K562 (cell line): ENCODE measurements at regions not wholly inside any gene's neighbourhood (a gene's known extent, or its start where the extent isn't known, plus 50 kb on each side); places are given as distances from the start of the nearest gene placed in this dataset.

Experiments used
- ATAC-seq: fragments of 200-7000 bp; cut with Tn5 transposase; 3 replicates; pipeline ENCODE4 v1.9.1; 2020; ENCODE audit warnings: moderate library complexity
- BruUV-seq: library from RNA; stranded (reverse); fragments of 400-500 nt; replicated peaks from 2 replicates; lab custom pipeline; 2021; lab: Mats Ljungman, UMichigan
- CTCF ChIA-PET: fragments of 300-600 bp; formaldehyde crosslinking; extraction: SDS; loops from one replicate; lab custom pipeline; 2021; ENCODE audit warnings: low intra/inter-chr PET ratio; lab: Yijun Ruan, JAX
- POLR2A ChIA-PET: fragments of 300-600, 350-650 bp; sonication (Branson Sonifier 250); formaldehyde crosslinking; extraction: SDS; loops from one replicate; lab custom pipeline; 2021; ENCODE audit warnings: antibody characterized with exemption, inconsistent platforms; lab: Yijun Ruan, JAX
- DNase-seq, 4 experiments: peaks; one replicate each; pipeline versions ENCODE4 v3.0.0 to v3.0.0-alpha.2; 2011 to 2018; ENCODE audit warnings: low spot score in 3 of 4, mixed read lengths in 3 of 4; ENCODE audit errors: extremely low read depth in 1 of 4
- FAIRE-seq: peaks from 2 replicates; lab custom pipeline; 2011; peaks lifted over from hg19 to GRCh38; lab: Jason Lieb, UNC
- H2AFZ ChIP-seq: 2 replicates; pipeline ENCODE4 v1.6.0; 2011; ENCODE audit warnings: low read depth, low read length, control low read depth, inconsistent platforms
- H3K27ac ChIP-seq: fragments of 200-600 bp; 3 replicates; pipeline ENCODE4 v1.8.0; 2011; ENCODE audit warnings: low read depth, mild to moderate bottlenecking, control low read depth, inconsistent platforms, low read length, moderate library complexity, mixed read lengths; ENCODE audit errors: extremely low read depth
- H3K27me3 ChIP-seq, 2 experiments: fragments of 300-600 bp in 1 of 2; 2 replicates in 1 of 2; 3 replicates in 1 of 2; pipeline versions ENCODE4 v1.6.0 to v1.8.0; 2011; ENCODE audit warnings: inconsistent platforms in 2 of 2, low read length in 2 of 2, mild to moderate bottlenecking in 1 of 2, mixed read lengths in 1 of 2, moderate library complexity in 1 of 2; ENCODE audit not compliant: control insufficient read depth in 2 of 2, insufficient read depth in 2 of 2
- H3K36me3 ChIP-seq: fragments of 300-600 bp; 3 replicates; pipeline ENCODE4 v1.8.0; 2011; ENCODE audit warnings: mild to moderate bottlenecking, low read length, inconsistent platforms; ENCODE audit not compliant: control insufficient read depth, insufficient read depth
- H3K4me1 ChIP-seq, 2 experiments: fragments of 200-600 bp in 1 of 2; replicated peaks in 1 of 2; 2 replicates in 1 of 2; 3 replicates in 1 of 2; pipeline versions ENCODE4 v1.5.1 to v1.8.0; 2011; ENCODE audit warnings: inconsistent platforms in 2 of 2, low read length in 2 of 2, mild to moderate bottlenecking in 1 of 2, mixed read lengths in 1 of 2, moderate library complexity in 1 of 2; ENCODE audit not compliant: control insufficient read depth in 2 of 2, insufficient read depth in 2 of 2
- H3K4me2 ChIP-seq: 2 replicates; pipeline ENCODE4 v1.6.1; 2011; ENCODE audit warnings: low read length, control low read depth, inconsistent platforms, mixed read lengths; ENCODE audit not compliant: insufficient read depth
- H3K4me3 ChIP-seq: fragments of 200-600 bp; sonication (generic), shearing (Covaris generic); 2 replicates; pipeline ENCODE4 v1.5.1; 2016; ENCODE audit warnings: control low read depth, inconsistent platforms
- H3K79me2 ChIP-seq: fragments of 200-600 bp; 3 replicates; pipeline ENCODE4 v1.8.0; 2011; ENCODE audit warnings: low read length, inconsistent platforms; ENCODE audit not compliant: control insufficient read depth, insufficient read depth
- H3K9ac ChIP-seq, 2 experiments: 2 replicates each; pipeline versions ENCODE4 v1.6.0 to v1.6.1; 2011; ENCODE audit warnings: low read depth in 2 of 2, low read length in 2 of 2, control low read depth in 1 of 2, inconsistent platforms in 1 of 2, mild to moderate bottlenecking in 1 of 2, mixed read lengths in 1 of 2; ENCODE audit not compliant: insufficient read depth in 1 of 2
- H3K9me1 ChIP-seq: one replicate; pipeline ENCODE4 v1.6.0; 2011; ENCODE audit warnings: inconsistent platforms, mild to moderate bottlenecking, low read length, moderate library complexity; ENCODE audit not compliant: control insufficient read depth, insufficient read depth
- H3K9me3 ChIP-seq: replicated peaks from 2 replicates; pipeline ENCODE4 v1.5.1; 2011; ENCODE audit warnings: low read depth, low read length, inconsistent platforms; ENCODE audit not compliant: control insufficient read depth, insufficient read depth
- H4K20me1 ChIP-seq: replicated peaks from 2 replicates; pipeline ENCODE4 v1.6.1; 2011; ENCODE audit warnings: low read length, inconsistent platforms, mixed read lengths; ENCODE audit not compliant: control insufficient read depth, insufficient read depth
- CTCF ChIP-seq, 3 experiments: IDR thresholded peaks in 2 of 3; conservative IDR thresholded peaks in 1 of 3; 2 replicates each; pipeline ENCODE4 v1.5.1; 2011 to 2012; ENCODE audit warnings: low read length in 3 of 3, mild to moderate bottlenecking in 3 of 3, control low read depth in 2 of 3, improper control_type of control experiment in 1 of 3, inconsistent platforms in 1 of 3, low read depth in 1 of 3, mixed read lengths in 1 of 3, moderate library complexity in 1 of 3; ENCODE audit not compliant: insufficient read depth in 2 of 3
- RAD21 ChIP-seq, 2 experiments: fragments of 250-450 bp in 1 of 2; fragments of 450-650 bp in 1 of 2; sonication (Bioruptor Pico) in 1 of 2; formaldehyde crosslinking in 1 of 2; IDR thresholded peaks in 1 of 2; conservative IDR thresholded peaks in 1 of 2; 2 replicates each; pipeline versions ENCODE4 v1.4.0 to v1.8.0; 2020 to 2022; ENCODE audit warnings: mild to moderate bottlenecking in 2 of 2, moderate library complexity in 1 of 2
- ZNF354B ChIP-seq: fragments of 250-450 bp; sonication (Bioruptor Pico); IDR thresholded peaks from 2 replicates; pipeline ENCODE4 v1.4.0; 2020
- WGBS: fragments of 100-300 bp; shearing (Covaris generic); methylation state at CpG from one replicate; pipeline ENCODE4 v1.1.6; 2016; ENCODE audit warnings: low coverage, mixed read lengths; ENCODE audit not compliant: insufficient coverage; ENCODE audit errors: missing lambda C conversion rate; 5-methylcytosine and 5-hydroxymethylcytosine counted together
- in situ Hi-C: fragments of 300-500 bp; cut with MboI; formaldehyde crosslinking; loops from 4 replicates; pipeline ENCODE4 v1.15.0; 2018; ENCODE audit warnings: inconsistent platforms, mixed read lengths
- intact Hi-C: fragments of 100-400 bp; cut with micrococcal nuclease; formaldehyde crosslinking; loops from 2 replicates; pipeline ENCODE4 v1.14.2; 2022

- WGBS: 1% methylated on average over 9 of the region's 9 CpGs
- no peaks in the 10 kb centered on the region for H3K9me1 ChIP-seq
- TF ChIP-seq RAD21 (CRISPR knock-in tag; conservative IDR thresholded peaks at IDR 0.05 in 1 of 2, IDR thresholded peaks at IDR 0.05 in 1 of 2): 0 out of 4 replicates have a peak, but pooled peaks of 1 of the 2 experiments have one; percentile 21
- no peak for TF ChIP-seq ZNF354B (CRISPR knock-in tag)
- 0 out of 6 replicates have a peak, but pooled peaks of 1 of the 3 experiments have one; percentile 6 for TF ChIP-seq CTCF (IDR thresholded peaks at IDR 0.05 in 2 of 3, conservative IDR thresholded peaks at IDR 0.05 in 1 of 3; ENCODE audit: insufficient read depth in 2 of 3, low read depth in 1 of 3, low read length in 3 of 3)
- H3K4me1 ChIP-seq: no peaks in the 10 kb centered on the region
- H3K27ac ChIP-seq: no peak overlapping the region
- in situ Hi-C loops (no loop called here), intact Hi-C loops (no loop called here)
- no peak overlapping the region for H3K9ac ChIP-seq
- H3K4me3 ChIP-seq: no peak overlapping the region
- no peaks in the 10 kb centered on the region for H3K36me3 ChIP-seq
- DNase-seq (no peak), ATAC-seq (peak; percentile 54), FAIRE-seq (no peak)
- ChIA-PET CTCF (no interaction called here), POLR2A (interaction anchor here (0.7 kb wide), 1 partner anchor 1011 kb away, joined by 3 read pairs; no protein-coding TSS in a partner anchor)
- H2AFZ ChIP-seq: no peak overlapping the region
- BruUV-seq: no TSS peak
- H4K20me1 ChIP-seq: 0 out of 2 replicates have a peak, but pooled peaks cover 4% of the 10 kb centered on the region
- H3K4me2 ChIP-seq: no peak overlapping the region
- H3K79me2 ChIP-seq: no peaks in the 10 kb centered on the region
- no peaks in the 10 kb centered on the region for H3K9me3 ChIP-seq
- H3K27me3 ChIP-seq: peaks cover 12 to 31% of the 10 kb centered on the region in 2 experiments; a peak in 3 of 5 replicates
Measured at GRCh38 chr1:29577512-29577911, 341.2 kb downstream of the PTPRU start.
